ENCODE measurements at regions not wholly inside any gene's neighbourhood (a gene's known extent, or its start where the extent isn't known, plus 50 kb on each side); places are given as distances from the start of the nearest gene placed in this dataset.

- intact Hi-C loops (cut with micrococcal nuclease; ENCODE audit: unreplicated experiment) (no loop called here), in situ Hi-C loops (cut with MboI) (no loop called here)
- POLR2A ChIA-PET = no interaction called here
- ATAC-seq (no peak), DNase-seq (ENCODE audit: low read depth, low spot score) (no peak), FAIRE-seq (no peak)
- Histone ChIP-seq H4K20me1 (ENCODE audit: control insufficient read depth, insufficient read depth) (no peaks in the 10 kb centered on the region), H3K36me3 (ENCODE audit: control insufficient read depth in 2 of 2, insufficient read depth in 2 of 2, low read length in 1 of 2) (no peaks in the 10 kb centered on the region), H2AFZ (ENCODE audit: control insufficient read depth, low read depth, low read length) (no peak overlapping the region), H3K4me2 (ENCODE audit: control insufficient read depth, insufficient read depth) (no peak overlapping the region), H3K9me3 (replicated peaks; ENCODE audit: control insufficient read depth, insufficient read depth, low read length) (no peaks in the 10 kb centered on the region), H3K4me1 (ENCODE audit: control insufficient read depth, insufficient read depth, low read length) (no peaks in the 10 kb centered on the region), H3K27me3 (replicated peaks in 1 of 2; ENCODE audit: control insufficient read depth in 2 of 2, insufficient read depth in 2 of 2, low read length in 1 of 2) (no peaks in the 10 kb centered on the region), H3K9ac (ENCODE audit: control insufficient read depth, insufficient read depth, low read length) (no peak overlapping the region), H3K27ac (ENCODE audit: control insufficient read depth, insufficient read depth) (no peak overlapping the region), H3K4me3 (no peak overlapping the region), H3K79me2 (ENCODE audit: control insufficient read depth, insufficient read depth, low read length) (no peaks in the 10 kb centered on the region)
- SMC1A ChIA-PET (ENCODE audit: uncharacterized antibody, unreplicated experiment) = no interaction called here
- CTCF ChIA-PET = no interaction called here
- RAD21 ChIA-PET (ENCODE audit: unreplicated experiment) = no interaction called here
- 63% methylated on average over 6 of the region's 6 CpGs for WGBS (ENCODE audit: insufficient coverage, insufficient replicate concordance, low lambda C conversion rate, missing lambda C conversion rate)
- TF ChIP-seq RAD21 (IDR thresholded peaks at IDR 0.05; ENCODE audit: insufficient read depth, low read depth, low read length) = no peak
- no peak for TF ChIP-seq BHLHE40 (IDR thresholded peaks at IDR 0.05; ENCODE audit: borderline replicate concordance in 1 of 2, low read depth in 2 of 2, low read length in 1 of 2)
- no peak for TF ChIP-seq CBX5 (IDR thresholded peaks at IDR 0.05; ENCODE audit: low read depth)
- TF ChIP-seq EGR1 (IDR thresholded peaks at IDR 0.05; ENCODE audit: borderline replicate concordance in 1 of 2, low read depth in 2 of 2, low read length in 2 of 2) = no peak
- no peak for TF ChIP-seq BCL11A (IDR thresholded peaks at IDR 0.05; ENCODE audit: low read depth, low read length)
- no peak for TF ChIP-seq TCF7 (IDR thresholded peaks at IDR 0.05; ENCODE audit: borderline replicate concordance)
- TF ChIP-seq E2F4 (IDR thresholded peaks at IDR 0.05; ENCODE audit: low read depth, low read length) = no peak
- TF ChIP-seq NFIC (IDR thresholded peaks at IDR 0.05; ENCODE audit: low read depth, low read length) = no peak
- TF ChIP-seq CREB1 (IDR thresholded peaks at IDR 0.05; ENCODE audit: low read depth) = no peak
- no peak for TF ChIP-seq RAD51 (IDR thresholded peaks at IDR 0.05)
- TF ChIP-seq EZH2 (IDR thresholded peaks at IDR 0.05; ENCODE audit: borderline replicate concordance, control insufficient read depth, low read depth, low read length) = no peak
- no peak for TF ChIP-seq MYC (IDR thresholded peaks at IDR 0.05; ENCODE audit: insufficient read depth, insufficient read length, insufficient replicate concordance, low read length, severe bottlenecking)
- no peak for TF ChIP-seq ZNF24 (IDR thresholded peaks at IDR 0.05)
- BruUV-seq (replicated peaks) = no TSS peak
Observed at GRCh38 chr4:160350944-160351343, 1248.1 kb downstream of the RAPGEF2 start.
